ENCODE measurements at regions not wholly inside any gene's neighbourhood (a gene's known extent, or its start where the extent isn't known, plus 50 kb on each side); places are given as distances from the start of the nearest gene placed in this dataset.

GRCh38 chr10:106011250-106011649 lies 1153.3 kb downstream of the SORCS1 start:
- CTCF ChIA-PET: no interaction called here
- H3K27me3 ChIP-seq (ENCODE audit: control insufficient read depth in 1 of 2, insufficient read depth in 2 of 2, low read length in 2 of 2): no peaks in the 10 kb centered on the region
- Mint-ChIP-seq H3K27me3 (no peaks in the 10 kb centered on the region), H3K9me3 (peaks cover 7% of the 10 kb centered on the region), H3K4me3 (no peak overlapping the region), H3K27ac (no peak overlapping the region), H3K4me1 (ENCODE audit: low read depth) (no peaks in the 10 kb centered on the region), H3K36me3 (ENCODE audit: low read depth) (no peaks in the 10 kb centered on the region)
- DNase-seq (no peak), ATAC-seq (ENCODE audit: poor library complexity) (no peak)
- no peaks in the 10 kb centered on the region for H3K36me3 ChIP-seq (ENCODE audit: insufficient read depth, low read length)
- no peak for TF ChIP-seq CTCF (IDR thresholded peaks at IDR 0.05)
- H3K9me3 ChIP-seq (ENCODE audit: control insufficient read depth in 1 of 2, insufficient read depth in 1 of 2, low read length in 2 of 2): peaks cover 0 to 4% of the 10 kb centered on the region in 2 experiments
- no peak overlapping the region for H3K27ac ChIP-seq (ENCODE audit: low read depth in 1 of 2, low read length in 2 of 2)
- POLR2A ChIA-PET: no interaction called here
- intact Hi-C loops (cut with DNase I, micrococcal nuclease): no loop called here
- H3K4me1 ChIP-seq (ENCODE audit: insufficient read depth, low read length): no peaks in the 10 kb centered on the region
- H3K4me3 ChIP-seq (ENCODE audit: low read length): no peak overlapping the region

GRCh38 chr10:106000721-106001120 lies 1163.8 kb downstream of the SORCS1 start:
- no peak overlapping the region for H3K4me3 Mint-ChIP-seq
- Histone ChIP-seq H3K36me3 (ENCODE audit: insufficient read depth, low read length) (no peaks in the 10 kb centered on the region), H3K4me3 (ENCODE audit: low read length) (no peak overlapping the region), H3K27ac (ENCODE audit: low read depth in 1 of 2, low read length in 2 of 2) (no peak overlapping the region), H3K9me3 (ENCODE audit: control insufficient read depth in 1 of 2, insufficient read depth in 1 of 2, low read length in 2 of 2) (peaks cover 0 to 4% of the 10 kb centered on the region in 2 experiments), H3K27me3 (ENCODE audit: control insufficient read depth in 1 of 2, insufficient read depth in 2 of 2, low read length in 2 of 2) (no peaks in the 10 kb centered on the region), H3K4me1 (ENCODE audit: insufficient read depth, low read length) (no peaks in the 10 kb centered on the region)
- H3K27ac Mint-ChIP-seq: no peak overlapping the region
- H3K4me1 Mint-ChIP-seq (ENCODE audit: low read depth): no peaks in the 10 kb centered on the region
- TF ChIP-seq CTCF (IDR thresholded peaks at IDR 0.05): no peak
- peaks cover 2% of the 10 kb centered on the region for H3K9me3 Mint-ChIP-seq
- POLR2A ChIA-PET: no interaction called here
- no peaks in the 10 kb centered on the region for H3K36me3 Mint-ChIP-seq (ENCODE audit: low read depth)
- DNase-seq (no peak), ATAC-seq (ENCODE audit: poor library complexity) (no peak)
- intact Hi-C loops (cut with DNase I, micrococcal nuclease): no loop called here
- no peaks in the 10 kb centered on the region for H3K27me3 Mint-ChIP-seq
- CTCF ChIA-PET: no interaction called here

GRCh38 chr10:105993609-105994008 lies 1170.9 kb downstream of the SORCS1 start:
- no peak for TF ChIP-seq CTCF (IDR thresholded peaks at IDR 0.05)
- Histone ChIP-seq H3K4me1 (ENCODE audit: insufficient read depth, low read length) (no peaks in the 10 kb centered on the region), H3K9me3 (ENCODE audit: control insufficient read depth in 1 of 2, insufficient read depth in 1 of 2, low read length in 2 of 2) (peaks cover 0 to 17% of the 10 kb centered on the region in 2 experiments), H3K4me3 (ENCODE audit: low read length) (no peak overlapping the region), H3K27me3 (ENCODE audit: control insufficient read depth in 1 of 2, insufficient read depth in 2 of 2, low read length in 2 of 2) (peaks cover 0 to 3% of the 10 kb centered on the region in 2 experiments), H3K36me3 (ENCODE audit: insufficient read depth, low read length) (no peaks in the 10 kb centered on the region), H3K27ac (ENCODE audit: low read depth in 1 of 2, low read length in 2 of 2) (no peak overlapping the region)
- ATAC-seq (ENCODE audit: poor library complexity): no peak
- intact Hi-C loops (cut with DNase I, micrococcal nuclease): no loop called here
- no peaks in the 10 kb centered on the region for H3K36me3 Mint-ChIP-seq (ENCODE audit: low read depth)
- peaks cover 4% of the 10 kb centered on the region for H3K9me3 Mint-ChIP-seq
- H3K27me3 Mint-ChIP-seq: no peaks in the 10 kb centered on the region
- no peaks in the 10 kb centered on the region for H3K4me1 Mint-ChIP-seq (ENCODE audit: low read depth)
- no peak overlapping the region for H3K27ac Mint-ChIP-seq
- H3K4me3 Mint-ChIP-seq: no peak overlapping the region
- CTCF ChIA-PET: no interaction called here
- DNase-seq: no peak
- POLR2A ChIA-PET: no interaction called here
